NOMO-1 treated with DMSO at 0.1 percent for 48 hours (cell line): ENCODE measurements at regions not wholly inside any gene's neighbourhood (a gene's known extent, or its start where the extent isn't known, plus 50 kb on each side); places are given as distances from the start of the nearest gene placed in this dataset.

ENCODE experiments used
- DNase-seq: peaks from one replicate; lab custom pipeline; 2025; ENCODE audit not compliant: unreplicated experiment; lab: John Stamatoyannopoulos, UW

DNA sequence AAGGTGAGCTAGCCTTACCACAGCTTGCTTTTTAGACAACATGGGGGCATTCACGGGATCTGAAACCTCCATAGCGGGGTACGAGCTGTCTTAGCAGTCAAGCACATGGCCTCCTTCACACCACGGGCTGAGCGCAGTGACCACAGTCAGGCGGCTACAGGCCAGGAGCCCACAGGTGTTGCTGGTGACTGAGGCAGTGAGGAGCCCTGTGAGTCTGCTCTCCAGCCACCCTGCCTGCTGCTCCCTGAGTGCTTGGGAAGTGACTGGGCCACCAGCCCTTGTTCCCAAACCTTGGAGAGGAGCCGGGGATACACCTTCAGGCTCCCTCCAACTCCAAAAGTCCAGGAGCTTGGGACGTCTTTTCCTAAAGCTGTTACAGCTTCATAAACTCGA, 418.1 kb upstream of the MYT1L start:
- no peak for DNase-seq

DNA sequence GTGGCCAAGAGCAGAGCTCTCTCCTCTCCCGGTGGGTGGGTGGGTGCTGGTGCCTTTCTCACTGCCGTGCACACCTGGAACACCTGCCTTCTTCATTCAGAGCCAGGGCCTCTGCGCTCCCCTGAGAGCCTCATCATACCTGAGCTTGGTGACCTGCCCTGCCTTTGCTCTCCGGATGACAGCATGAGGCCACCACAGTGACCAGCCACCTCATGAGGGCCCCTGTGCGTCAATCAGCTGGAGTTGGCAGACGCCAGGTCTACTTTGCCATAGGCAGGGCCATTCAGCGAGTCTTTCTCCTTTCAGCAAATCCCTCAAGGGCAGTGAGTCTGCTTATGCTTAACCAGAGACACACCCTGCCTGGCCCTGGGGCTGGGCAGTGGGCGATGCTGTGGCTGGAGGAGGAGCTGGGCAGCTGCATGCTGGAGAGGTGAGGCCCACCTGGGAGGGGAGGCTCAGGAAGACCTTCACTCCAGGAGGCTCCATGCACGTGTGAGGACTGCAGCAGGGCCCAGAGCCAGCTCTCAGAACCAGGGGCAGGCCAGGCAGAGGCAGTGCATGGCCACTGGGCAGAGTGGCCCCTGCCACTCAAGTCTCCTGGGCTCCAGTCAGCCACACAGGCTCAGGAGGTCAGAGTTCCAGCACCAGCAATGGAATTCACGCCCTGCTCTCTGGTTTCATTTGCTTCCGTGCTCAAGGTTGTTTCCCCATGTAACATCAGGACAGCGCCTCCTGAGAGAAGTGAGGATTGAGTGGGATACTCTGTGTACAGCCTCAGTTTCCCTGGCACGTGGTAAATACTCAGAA, 417.5 kb upstream of the MYT1L start:
- DNase-seq = no peak

DNA sequence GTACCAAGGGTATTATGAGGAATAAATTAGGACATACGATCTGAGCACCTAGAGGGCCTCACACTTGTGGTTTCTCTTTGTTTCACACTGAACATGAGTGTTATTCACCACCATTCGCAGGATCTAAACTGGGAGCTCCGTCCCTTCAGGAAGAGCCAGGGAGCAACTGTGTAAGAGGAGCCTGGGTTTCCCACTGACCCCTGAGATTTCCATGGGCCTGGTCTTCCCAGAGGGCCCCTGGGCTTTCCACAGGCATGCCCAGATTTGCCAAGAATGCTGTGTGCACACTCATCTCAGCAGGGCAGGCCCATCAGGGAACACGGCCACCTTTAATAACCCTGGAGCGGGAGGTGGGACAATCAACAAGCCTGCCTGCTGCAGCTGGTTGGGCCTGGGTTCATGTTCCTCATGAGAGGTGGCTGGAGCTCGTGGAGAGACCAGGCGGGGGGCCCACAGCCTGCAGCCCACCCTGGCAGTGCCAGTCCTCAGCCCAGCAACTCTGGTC, 416.8 kb upstream of the MYT1L start:
- DNase-seq = no peak

DNA sequence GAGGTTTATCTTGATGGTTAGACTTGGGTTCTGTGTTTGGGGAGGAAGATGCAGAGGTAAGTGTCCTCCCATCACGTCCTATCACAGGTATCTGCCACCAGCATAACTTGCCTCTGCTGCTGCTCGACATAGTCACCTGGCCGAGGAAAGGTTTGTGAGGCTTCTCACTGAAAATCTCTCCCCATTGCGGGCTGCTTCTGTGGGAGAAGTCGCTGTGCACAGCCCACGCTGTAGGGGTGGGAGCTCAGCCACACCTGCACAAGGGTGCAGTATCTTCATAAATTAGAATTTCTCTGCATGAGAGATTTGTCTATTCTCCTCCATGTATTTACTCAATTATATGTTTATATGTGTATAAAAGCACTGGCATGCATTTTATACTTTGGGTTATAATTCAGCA, 415.7 kb upstream of the MYT1L start:
- DNase-seq = no peak

DNA sequence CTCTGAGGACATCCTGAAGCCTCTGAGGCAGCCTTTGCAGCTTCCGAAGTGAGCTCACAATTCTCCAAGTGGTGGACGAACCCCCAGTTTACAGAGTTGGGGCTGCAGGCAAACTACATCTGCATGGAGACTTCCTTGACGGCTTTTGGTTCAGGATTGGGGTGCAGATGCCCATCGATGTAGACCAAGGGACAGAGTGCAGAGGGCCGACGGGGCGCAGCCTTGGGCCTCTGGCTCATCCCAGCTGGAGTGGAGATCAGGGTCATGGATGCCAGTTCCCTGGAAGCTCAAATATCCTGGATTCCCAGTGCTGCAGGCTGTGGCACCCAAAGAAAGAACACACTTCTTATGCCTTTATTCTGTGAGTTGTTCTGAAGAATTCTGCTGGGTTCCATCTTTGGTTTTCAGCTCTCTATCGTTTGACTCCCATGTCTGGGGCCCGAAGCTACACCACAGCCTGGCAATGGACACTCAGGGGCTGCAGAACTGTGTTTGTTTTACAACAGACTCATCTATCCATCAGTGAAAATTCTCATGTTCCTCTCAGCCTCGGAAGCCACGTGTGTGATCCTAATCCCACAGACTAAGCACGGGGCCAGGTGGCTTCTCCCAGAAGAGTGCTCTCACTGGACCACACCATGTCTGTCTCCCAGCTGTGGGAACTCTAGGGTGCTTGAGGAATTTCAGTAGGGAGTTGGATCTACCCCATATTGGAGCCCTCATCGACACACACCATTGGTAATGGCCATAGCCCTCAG, 414.1 kb upstream of the MYT1L start:
- no peak for DNase-seq

DNA sequence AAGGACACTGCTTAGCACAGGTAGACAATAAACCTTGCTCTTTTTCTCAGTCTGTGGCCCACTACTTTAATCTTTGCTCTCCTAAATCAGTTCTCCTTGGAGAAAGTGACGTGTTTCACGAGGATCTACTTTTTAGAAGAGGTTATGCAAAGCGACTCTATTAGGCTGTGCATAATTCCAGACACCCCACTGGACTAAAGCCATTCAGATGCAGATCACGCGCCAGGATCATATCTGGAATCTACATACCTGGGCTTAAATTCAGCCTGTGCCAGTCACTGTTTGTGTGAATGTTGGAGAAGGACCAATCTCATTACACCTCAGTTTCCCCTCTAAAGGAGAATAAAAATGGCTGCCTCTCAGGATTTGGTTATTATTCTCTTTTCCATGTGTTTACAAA, 413.0 kb upstream of the MYT1L start:
- no peak for DNase-seq

DNA sequence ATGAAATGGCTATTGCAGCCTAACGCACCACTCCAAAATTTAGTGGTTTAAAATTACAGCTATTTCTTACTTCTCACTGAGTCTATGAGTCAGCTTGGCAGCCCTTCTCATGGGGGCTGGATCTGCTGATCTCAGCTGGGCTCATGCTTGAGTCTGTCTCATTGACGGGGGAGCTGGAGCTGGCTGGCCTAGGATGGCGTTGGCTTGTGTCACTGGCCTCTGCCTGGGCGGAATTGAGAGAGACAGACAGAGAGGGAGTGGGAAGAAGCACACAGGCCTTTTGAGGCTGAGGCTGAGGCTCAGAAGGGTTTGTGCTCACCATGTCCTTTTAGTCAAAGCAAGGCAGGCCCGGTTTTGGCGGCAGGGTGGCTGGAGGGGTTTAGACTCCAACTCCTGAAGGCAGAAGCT, 412.1 kb upstream of the MYT1L start:
- no peak for DNase-seq

DNA sequence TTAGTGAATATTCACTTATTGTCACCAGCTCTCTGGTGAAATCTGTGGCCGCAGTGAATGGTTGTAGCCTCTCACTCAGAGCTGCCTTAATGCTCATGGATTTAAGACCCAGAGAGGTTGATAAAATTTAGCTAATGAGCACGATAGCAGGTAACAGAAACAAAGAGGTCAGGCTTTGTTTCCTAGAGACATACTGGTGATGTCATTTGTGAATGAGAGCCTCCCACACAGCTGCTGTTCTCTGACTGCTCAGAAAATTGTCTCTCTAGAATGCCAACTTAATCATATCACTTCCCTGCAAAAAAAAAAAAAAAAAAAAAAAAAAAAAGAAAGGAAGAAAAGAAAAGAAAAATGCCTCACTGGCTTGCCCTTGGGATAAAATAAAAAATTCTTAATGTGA, 411.7 kb upstream of the MYT1L start:
- no peak for DNase-seq

DNA sequence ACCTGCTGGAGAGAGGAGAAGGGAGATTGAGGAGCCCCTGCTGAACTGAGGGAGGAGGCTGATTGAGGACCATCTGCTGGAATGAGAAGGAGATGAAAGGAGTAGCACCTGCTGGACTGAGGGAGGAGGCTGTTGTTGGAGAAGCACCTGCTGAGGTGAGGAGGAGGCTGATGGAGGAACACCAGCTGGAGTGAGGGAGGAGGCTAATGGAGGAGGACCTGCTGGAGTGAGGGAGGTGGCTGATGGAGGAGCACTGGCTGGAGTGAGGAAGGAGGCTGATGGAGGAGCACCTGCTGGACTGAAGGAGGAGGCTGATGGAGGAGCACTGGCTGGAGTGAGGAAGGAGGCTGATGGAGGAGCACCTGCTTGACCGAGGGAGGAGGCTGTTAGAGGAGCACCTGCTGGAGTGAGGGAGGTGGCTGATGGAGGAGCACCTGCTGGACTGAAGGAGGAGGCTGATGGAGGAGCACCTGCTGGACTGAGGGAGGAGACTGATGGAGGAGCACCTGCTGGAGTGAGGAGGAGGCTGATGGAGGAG, 409.2 kb upstream of the MYT1L start:
- no peak for DNase-seq

DNA sequence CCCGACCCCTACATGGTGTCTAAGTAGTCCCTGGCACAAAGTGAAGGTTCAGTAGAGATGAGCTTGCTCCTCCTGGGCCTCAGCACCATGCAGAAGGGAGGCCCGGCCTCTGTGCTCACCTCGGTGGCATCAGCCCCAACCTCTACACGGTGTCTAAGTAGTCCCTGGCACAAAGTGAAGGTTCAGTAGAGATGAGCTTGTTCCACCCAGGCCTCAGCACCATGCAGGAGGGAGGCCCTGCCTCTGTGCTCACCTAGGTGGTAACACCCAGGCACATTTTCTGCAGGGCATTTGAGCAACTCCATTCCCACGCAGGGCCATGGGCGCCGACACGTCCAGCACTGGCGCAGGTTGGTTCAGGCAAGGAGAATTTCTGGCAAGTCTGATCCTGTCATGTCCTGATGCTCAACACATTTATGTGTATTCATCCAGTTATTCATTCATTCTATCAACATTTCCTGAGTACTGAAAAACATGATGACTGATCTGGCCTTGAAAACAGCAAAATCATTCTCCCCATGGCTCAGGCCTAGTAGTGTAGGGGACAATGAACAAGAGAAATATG, 408.2 kb upstream of the MYT1L start:
- no peak for DNase-seq

DNA sequence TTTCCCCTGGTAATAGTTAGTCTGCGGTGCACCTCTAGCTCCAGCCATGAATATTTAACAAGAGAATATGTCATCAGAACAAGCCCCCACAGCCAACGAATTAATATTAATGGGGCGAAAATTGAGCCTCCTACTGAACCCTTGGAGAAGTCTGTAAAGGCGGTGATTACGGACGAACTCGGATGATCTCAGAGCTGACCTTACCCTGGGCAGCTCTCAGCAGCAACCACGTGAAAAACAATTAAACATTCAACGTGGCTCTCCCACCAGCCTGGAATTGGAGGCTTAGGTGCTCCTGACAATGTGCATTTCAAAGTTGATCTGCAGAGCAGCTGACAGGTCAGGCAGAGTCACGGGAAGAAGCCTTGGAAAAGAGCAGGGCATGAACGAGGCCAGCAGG, 407.6 kb upstream of the MYT1L start:
- no peak for DNase-seq

DNA sequence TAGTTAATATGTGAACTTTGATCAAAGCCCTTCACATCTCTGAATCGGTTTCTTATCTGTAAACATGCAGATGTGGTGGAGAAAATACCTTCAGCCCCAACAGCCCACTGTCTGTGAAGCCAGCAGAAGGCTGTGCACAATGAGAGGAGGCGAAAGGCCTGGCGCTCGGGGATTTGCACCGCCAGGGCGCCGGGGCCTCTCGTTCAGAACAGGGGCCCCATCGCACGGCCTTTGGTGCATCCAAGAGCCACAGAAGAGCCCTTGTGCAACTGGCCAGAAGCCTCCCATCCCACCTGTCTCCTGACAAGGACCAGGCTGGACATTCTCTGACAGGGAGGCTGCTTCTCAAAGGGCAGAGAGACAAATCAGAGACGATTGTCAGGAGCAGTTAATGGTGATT, 407.2 kb upstream of the MYT1L start:
- no peak for DNase-seq

DNA sequence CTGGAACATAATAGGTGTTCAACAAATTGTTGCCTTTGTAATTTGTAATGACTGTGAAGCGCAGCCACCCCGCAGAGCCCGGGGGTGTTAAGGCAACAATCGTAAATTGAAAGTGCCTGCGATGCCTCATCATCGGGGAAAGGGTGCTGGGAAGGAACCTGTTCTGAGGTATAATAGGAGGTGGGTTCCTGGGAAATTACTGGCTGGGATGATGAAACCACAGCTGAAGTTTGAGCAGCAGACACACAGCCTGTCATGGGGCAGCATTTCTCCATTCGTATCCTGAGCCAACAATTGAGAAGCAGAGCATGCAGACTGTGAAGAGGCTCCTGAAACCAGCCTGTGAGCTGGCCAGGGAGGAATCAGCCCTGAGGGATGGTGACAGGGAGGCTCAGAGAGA, 404.0 kb upstream of the MYT1L start:
- DNase-seq = no peak

DNA sequence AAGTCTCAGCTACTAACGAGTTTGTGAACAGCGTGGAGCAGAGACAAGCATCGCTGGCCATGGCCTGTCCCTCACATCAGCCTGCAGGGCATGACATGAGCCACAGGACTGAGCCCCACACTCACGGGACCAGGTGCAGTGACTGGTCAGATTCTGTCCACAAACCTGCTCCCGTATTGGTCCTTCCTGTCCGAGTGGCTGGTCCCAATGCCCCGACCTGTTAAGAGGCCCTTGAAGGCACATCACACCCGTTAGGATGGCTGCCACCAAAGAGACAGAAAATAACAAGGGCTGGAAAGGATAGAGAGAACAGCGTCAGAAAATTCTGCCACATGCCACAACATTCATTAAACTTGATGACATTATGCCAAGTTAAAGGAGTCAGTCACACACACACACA, 403.2 kb upstream of the MYT1L start:
- no peak for DNase-seq

DNA sequence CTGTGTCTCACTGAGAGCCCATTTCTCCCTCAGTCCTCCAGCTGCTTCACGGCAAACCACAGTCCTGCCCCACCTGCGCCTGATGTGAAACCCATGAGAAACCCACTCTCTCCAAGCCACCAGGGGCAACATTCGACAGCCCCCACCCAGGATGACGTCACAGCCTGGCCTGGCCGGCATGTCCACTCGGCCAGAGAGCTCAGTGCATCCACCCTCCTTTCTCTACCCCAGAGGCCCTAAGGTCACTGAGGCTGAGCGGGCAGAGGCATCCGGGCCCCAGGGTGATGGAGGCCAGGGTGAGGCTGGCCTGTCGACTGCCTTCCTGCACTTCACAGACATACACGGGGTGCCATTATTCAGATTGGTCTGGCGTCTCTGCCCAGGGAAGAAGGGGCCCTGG, 402.7 kb upstream of the MYT1L start:
- no peak for DNase-seq

DNA sequence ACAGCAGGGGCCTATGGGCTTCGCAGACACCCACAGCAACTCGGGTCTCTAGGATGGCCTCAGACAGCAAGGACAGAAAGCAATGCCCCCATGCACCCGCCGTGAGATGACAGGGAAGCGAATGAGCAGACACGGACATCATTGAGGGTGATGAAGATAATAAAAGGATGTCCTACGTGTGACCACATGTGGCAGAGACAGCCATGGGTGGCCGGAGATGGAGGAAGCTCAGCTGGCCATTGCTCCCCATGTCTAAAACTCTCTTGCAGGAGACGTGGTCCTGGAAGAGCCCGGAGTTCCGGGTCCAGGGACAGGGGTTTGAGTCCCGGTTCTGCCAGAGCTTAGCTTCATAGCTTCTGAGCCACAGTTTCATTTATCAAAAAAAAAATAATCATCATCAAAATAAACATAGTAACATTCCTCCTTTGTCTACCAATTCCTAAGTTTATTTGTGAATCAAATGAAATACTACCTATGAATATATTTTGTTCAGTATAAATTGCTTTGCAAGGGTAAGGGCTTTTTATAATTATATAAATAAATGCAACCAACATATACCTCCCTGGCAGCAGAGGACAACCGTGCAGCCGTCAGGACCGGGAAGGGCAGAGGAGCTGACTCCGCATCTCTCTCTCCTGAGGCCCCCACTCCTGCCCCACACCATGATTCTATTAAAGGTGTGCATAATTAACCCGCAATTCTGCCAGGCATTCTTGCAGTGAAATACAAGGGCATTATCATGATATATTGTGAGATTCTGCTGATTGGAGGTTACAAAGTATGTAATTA, 401.4 kb upstream of the MYT1L start:
- no peak for DNase-seq

DNA sequence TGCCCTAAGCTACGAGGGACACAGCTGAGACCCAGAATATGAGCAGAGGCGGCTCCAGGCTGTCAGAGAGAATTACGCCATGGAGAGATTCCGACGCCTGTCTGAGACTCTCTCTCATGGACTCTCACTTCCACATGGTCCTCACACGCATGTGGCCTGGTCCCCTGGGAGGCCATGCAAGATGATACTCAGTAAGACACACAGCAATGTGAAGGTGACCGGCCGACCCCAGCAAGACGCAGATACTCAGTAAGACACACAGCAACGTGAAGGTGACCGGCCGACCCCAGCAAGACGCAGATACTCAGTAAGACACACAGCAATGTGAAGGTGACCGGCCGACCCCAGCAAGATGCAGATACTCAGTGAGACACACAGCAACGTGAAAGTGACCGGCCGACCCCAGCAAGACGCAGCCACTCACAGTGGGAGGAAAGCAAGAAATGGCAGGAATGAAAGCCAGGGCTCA, 400.8 kb upstream of the MYT1L start:
- no peak for DNase-seq

DNA sequence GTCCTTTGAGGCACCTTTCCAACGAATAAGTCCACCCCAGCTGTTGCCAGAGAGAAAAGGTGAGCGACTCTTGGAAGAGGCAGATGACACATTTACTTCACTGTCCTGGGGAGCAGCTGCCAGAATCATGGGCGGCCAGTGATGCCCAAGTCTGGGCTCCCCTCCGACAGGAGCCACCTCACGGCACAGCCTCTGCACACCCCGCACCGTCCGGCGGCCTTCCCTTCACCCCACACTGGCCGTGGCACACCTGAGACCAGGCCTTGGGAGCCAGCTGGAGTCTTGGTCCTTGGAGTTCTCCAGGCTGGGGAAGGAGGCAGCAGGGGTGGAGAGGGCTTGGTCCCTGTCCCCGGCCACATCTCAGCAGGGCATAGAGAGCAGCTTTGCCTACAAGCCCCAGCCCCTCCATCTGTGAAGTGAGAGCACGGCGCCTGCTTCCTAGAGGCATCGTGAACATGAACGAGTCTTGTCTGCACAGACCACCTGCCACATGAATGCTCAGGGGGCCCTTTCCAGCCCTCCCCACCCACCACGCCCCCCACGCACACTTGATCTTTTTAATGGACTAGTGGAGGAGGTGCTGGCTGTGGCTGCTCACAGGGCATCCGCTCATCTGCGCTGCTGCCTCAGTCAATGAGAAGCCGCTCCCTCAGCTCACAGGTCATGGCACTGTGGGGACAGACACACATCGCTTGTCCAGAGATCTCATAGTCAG, 400.2 kb upstream of the MYT1L start:
- DNase-seq = no peak

DNA sequence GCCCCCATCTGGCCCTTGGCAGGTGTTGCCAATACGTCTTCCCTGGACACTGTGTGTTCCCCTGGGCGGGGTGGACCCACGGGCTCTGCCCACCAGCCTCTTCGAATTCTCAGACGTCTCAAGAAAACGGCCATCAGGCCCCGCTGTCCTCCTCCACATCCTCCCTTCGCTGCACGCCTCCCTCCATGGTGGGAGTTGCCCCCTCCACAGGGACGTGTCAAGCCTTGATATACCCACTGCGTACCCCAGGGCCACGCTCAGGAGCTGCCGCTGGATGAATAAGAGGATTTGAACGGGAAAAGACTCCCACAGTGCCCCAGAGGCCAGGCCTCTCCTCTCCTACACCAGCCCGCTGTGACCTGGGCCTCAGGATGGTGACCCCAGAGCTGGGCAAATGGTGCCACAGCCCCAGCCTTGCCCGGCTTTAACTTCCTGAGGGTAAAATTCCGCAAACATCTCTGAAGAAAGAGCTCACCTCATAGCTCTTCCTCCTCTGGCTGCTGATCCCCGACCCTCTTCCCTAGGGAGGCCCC, 399.3 kb upstream of the MYT1L start:
- DNase-seq = no peak

DNA sequence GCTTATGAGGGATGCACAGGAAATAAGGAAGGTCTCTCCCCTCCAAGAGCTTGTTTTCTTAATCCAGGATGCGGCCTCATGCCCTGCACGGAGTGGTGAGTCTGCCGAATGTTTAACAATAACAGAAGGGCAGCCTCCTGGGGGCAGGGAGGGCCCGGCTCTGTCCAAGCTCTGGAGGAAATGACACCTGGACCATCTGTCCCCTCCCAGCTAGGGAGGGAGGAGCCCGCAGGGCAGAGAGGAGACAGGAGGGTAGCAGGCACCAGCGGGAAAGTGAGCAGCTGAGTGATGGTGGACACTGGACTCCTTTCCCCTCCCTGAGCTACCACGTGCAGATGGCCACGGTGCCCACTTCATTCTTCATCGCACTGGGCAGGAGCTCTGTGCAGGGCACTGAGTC, 398.2 kb upstream of the MYT1L start:
- no peak for DNase-seq
